Fibroblast of lung (primary cell): ENCODE measurements at regions not wholly inside any gene's neighbourhood (a gene's known extent, or its start where the extent isn't known, plus 50 kb on each side); places are given as distances from the start of the nearest gene placed in this dataset.

Experiments used
- DNase-seq, 2 donors: peaks; one replicate each; pipeline versions ENCODE4 v3.0.0 to v3.0.0-alpha.2; 2010; ENCODE audit warnings: low read depth in 2 of 2
- H2AFZ ChIP-seq: 2 replicates; pipeline ENCODE4 v1.5.1; 2012; ENCODE audit warnings: low read length, control low read depth, inconsistent platforms
- H3K27ac ChIP-seq: 2 replicates; pipeline ENCODE4 v1.5.1; 2011; ENCODE audit warnings: low read length, control low read depth; ENCODE audit not compliant: insufficient read depth
- H3K27me3 ChIP-seq: 2 replicates; pipeline ENCODE4 v1.5.1; 2011; ENCODE audit warnings: mild to moderate bottlenecking, low read length; ENCODE audit not compliant: control insufficient read depth, insufficient read depth
- H3K36me3 ChIP-seq: 2 replicates; pipeline ENCODE4 v1.5.1; 2011; ENCODE audit warnings: low read length; ENCODE audit not compliant: control insufficient read depth, insufficient read depth
- H3K4me1 ChIP-seq: 2 replicates; pipeline ENCODE4 v1.5.1; 2011; ENCODE audit warnings: low read length; ENCODE audit not compliant: control insufficient read depth, insufficient read depth; ENCODE audit errors: extremely low read depth
- H3K4me2 ChIP-seq: 2 replicates; pipeline ENCODE4 v1.5.1; 2011; ENCODE audit warnings: low read length, control low read depth; ENCODE audit not compliant: insufficient read depth; ENCODE audit errors: extremely low read depth
- H3K4me3 ChIP-seq, 4 experiments: fragments of 200-600 bp in 1 of 4; sonication (generic) in 1 of 4; replicated peaks in 1 of 4; 2 replicates each; pipeline ENCODE4 v1.5.1; 2011 to 2016; ENCODE audit warnings: low read length in 4 of 4, low read depth in 3 of 4, mild to moderate bottlenecking in 3 of 4, control low read depth in 2 of 4, inconsistent platforms in 1 of 4, mixed read lengths in 1 of 4; ENCODE audit not compliant: insufficient read depth in 1 of 4; ENCODE audit errors: control extremely low read depth in 1 of 4
- H3K79me2 ChIP-seq: 2 replicates; pipeline ENCODE4 v1.5.1; 2012; ENCODE audit warnings: mild to moderate bottlenecking, low read length, inconsistent platforms; ENCODE audit not compliant: control insufficient read depth, insufficient read depth
- H3K9ac ChIP-seq: 2 replicates; pipeline ENCODE4 v1.5.1; 2011; ENCODE audit warnings: mild to moderate bottlenecking, low read length, control low read depth; ENCODE audit not compliant: insufficient read depth
- H3K9me3 ChIP-seq: 2 replicates; pipeline ENCODE4 v1.5.1; 2012; ENCODE audit warnings: low read depth, low read length; ENCODE audit not compliant: control insufficient read depth, insufficient read depth
- H4K20me1 ChIP-seq: 2 replicates; pipeline ENCODE4 v1.5.1; 2011; ENCODE audit warnings: low read length; ENCODE audit not compliant: control insufficient read depth, insufficient read depth; ENCODE audit errors: extremely low read depth
- CTCF ChIP-seq, 2 donors: IDR thresholded peaks in 1 of 2; conservative IDR thresholded peaks in 1 of 2; 1 replicate in 1 of 2; 2 replicates in 1 of 2; pipeline ENCODE4 v1.5.1; 2011 to 2012; ENCODE audit warnings: low read length in 2 of 2, control low read depth in 1 of 2, inconsistent platforms in 1 of 2, low read depth in 1 of 2, mild to moderate bottlenecking in 1 of 2
- EZH2 ChIP-seq: IDR thresholded peaks from 2 replicates; pipeline ENCODE4 v1.5.1; 2012; ENCODE audit warnings: low read length, control low read depth, mild to moderate bottlenecking; ENCODE audit errors: missing control alignments

GRCh38 chr3:64890006-64890405, 202.2 kb upstream of the ADAMTS9 start:
- no peaks in the 10 kb centered on the region for H3K4me1 ChIP-seq
- H3K9me3 ChIP-seq: no peaks in the 10 kb centered on the region
- H3K27me3 ChIP-seq: no peaks in the 10 kb centered on the region
- no peak overlapping the region for H3K27ac ChIP-seq
- H4K20me1 ChIP-seq: no peaks in the 10 kb centered on the region
- DNase-seq: peak in 1 of 2 donors; percentile 91
- H3K4me3 ChIP-seq: no peak overlapping the region
- TF ChIP-seq EZH2 (no peak), CTCF (conservative IDR thresholded peaks at IDR 0.05 in 1 of 2, IDR thresholded peaks at IDR 0.05 in 1 of 2; ENCODE audit: low read depth in 1 of 2, low read length in 2 of 2) (no peak)
- H3K9ac ChIP-seq: no peak overlapping the region
- H2AFZ ChIP-seq: no peak overlapping the region
- no peaks in the 10 kb centered on the region for H3K36me3 ChIP-seq
- H3K79me2 ChIP-seq: no peaks in the 10 kb centered on the region
- no peak overlapping the region for H3K4me2 ChIP-seq

GRCh38 chr3:64888840-64889392, 201.1 kb upstream of the ADAMTS9 start:
- Histone ChIP-seq H3K4me2 (no peak overlapping the region), H3K27me3 (no peaks in the 10 kb centered on the region), H3K4me1 (no peaks in the 10 kb centered on the region), H3K9ac (no peak overlapping the region), H3K79me2 (no peaks in the 10 kb centered on the region), H2AFZ (no peak overlapping the region), H3K4me3 (no peak overlapping the region), H4K20me1 (no peaks in the 10 kb centered on the region), H3K9me3 (no peaks in the 10 kb centered on the region), H3K36me3 (no peaks in the 10 kb centered on the region), H3K27ac (peak overlapping the region; percentile 0)
- peak in 1 of 2 donors; percentile 67 for DNase-seq
- TF ChIP-seq EZH2: no peak
- no peak for TF ChIP-seq CTCF (conservative IDR thresholded peaks at IDR 0.05 in 1 of 2, IDR thresholded peaks at IDR 0.05 in 1 of 2; ENCODE audit: low read depth in 1 of 2, low read length in 2 of 2)

- peak in 1 of 2 donors; percentile 79 for DNase-seq
These were observed 200.4 kb upstream of the ADAMTS9 start for GRCh38 chr3:64888165-64888564.

More at GRCh38 chr3:64888165-64888564, 200.4 kb upstream of the ADAMTS9 start:
- Histone ChIP-seq H4K20me1 (no peaks in the 10 kb centered on the region), H3K9me3 (no peaks in the 10 kb centered on the region), H3K9ac (no peak overlapping the region), H3K4me2 (no peak overlapping the region), H3K36me3 (no peaks in the 10 kb centered on the region), H3K4me1 (no peaks in the 10 kb centered on the region), H3K27me3 (no peaks in the 10 kb centered on the region), H3K79me2 (no peaks in the 10 kb centered on the region), H2AFZ (no peak overlapping the region), H3K27ac (no peak overlapping the region), H3K4me3 (no peak overlapping the region)
- no peak for TF ChIP-seq EZH2
- no peak for TF ChIP-seq CTCF (conservative IDR thresholded peaks at IDR 0.05 in 1 of 2, IDR thresholded peaks at IDR 0.05 in 1 of 2; ENCODE audit: low read depth in 1 of 2, low read length in 2 of 2)
